Mammary epithelial cell (primary cell): ENCODE measurements at regions not wholly inside any gene's neighbourhood (a gene's known extent, or its start where the extent isn't known, plus 50 kb on each side); places are given as distances from the start of the nearest gene placed in this dataset.

Source experiments
- CTCF ChIP-seq, 2 donors: IDR thresholded peaks in 1 of 2; conservative IDR thresholded peaks in 1 of 2; 2 replicates each; pipeline ENCODE4 v1.5.1; 2011 to 2012; ENCODE audit warnings: inconsistent platforms in 2 of 2, low read length in 2 of 2, mild to moderate bottlenecking in 2 of 2, control low read depth in 1 of 2, low read depth in 1 of 2; ENCODE audit not compliant: insufficient read depth in 1 of 2; ENCODE audit errors: extremely low read depth in 1 of 2
- EZH2 ChIP-seq: IDR thresholded peaks from 2 replicates; pipeline ENCODE4 v1.6.1; 2012; ENCODE audit warnings: low read length, inconsistent platforms, borderline replicate concordance

GRCh38 chrX:86946569-86946968 lies 571.0 kb upstream of the KLHL4 start:
- TF ChIP-seq CTCF (conservative IDR thresholded peaks at IDR 0.05 in 1 of 2, IDR thresholded peaks at IDR 0.05 in 1 of 2; ENCODE audit: extremely low read depth in 1 of 2, insufficient read depth in 1 of 2, low read depth in 1 of 2, low read length in 2 of 2) (peak; percentile 82 to 83), EZH2 (no peak)
